HUDEP-2 (cell line): ENCODE measurements at regions not wholly inside any gene's neighbourhood (a gene's known extent, or its start where the extent isn't known, plus 50 kb on each side); places are given as distances from the start of the nearest gene placed in this dataset.

Experiments
- DNase-seq, 76 experiments: peaks; one replicate each; lab custom pipeline; 2025; ENCODE audit not compliant: unreplicated experiment in 76 of 76; lab: John Stamatoyannopoulos, UW

DNA sequence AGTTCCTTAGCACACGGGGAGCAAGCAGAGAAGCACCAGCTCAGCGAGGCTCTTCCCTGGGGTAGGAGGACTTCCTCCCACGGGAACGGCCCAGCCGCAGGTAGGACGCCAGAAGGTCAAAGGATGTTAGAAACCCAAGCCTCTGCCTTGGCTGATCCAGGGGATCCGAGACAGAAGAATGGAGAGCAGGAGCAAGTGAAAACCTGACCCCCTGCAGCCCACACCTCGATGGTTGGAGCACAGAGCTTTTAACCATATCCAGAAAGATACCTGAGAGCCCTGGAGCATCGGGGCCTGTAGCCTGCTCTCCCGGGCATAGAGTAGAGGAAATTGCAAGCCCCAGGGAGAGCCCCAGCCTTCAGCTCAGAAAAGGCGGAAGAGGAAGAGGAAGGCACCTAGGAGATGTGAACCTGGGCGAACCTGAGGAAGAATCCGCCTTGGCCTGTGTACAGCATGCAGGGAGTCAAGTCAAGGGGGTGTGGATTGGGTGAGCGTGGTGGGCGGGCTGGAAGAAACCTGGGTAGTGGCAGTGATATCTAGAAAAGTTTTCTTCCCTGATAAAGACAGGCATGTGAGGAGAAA, 76.3 kb downstream of the PSMG1 start:
- no peak for DNase-seq

DNA sequence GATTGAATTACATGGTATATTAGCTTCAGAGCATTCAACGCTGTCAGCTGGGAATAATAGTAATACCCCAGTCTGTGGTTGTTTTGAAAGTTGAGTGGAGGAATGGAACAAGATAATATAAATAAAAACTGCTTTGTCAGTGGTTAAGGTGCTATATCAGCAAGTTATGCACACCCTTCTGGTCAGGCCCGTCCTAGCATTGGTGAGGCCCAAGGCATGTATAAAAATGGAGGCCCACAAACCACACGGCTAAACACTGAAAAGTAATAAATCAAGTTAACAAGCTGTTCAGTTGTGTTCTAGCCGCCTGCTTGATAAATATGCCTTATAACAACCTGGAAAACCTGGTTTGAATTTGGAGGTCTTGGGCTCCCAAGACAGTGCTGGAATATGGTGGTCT, 77.4 kb downstream of the PSMG1 start:
- DNase-seq: no peak

DNA sequence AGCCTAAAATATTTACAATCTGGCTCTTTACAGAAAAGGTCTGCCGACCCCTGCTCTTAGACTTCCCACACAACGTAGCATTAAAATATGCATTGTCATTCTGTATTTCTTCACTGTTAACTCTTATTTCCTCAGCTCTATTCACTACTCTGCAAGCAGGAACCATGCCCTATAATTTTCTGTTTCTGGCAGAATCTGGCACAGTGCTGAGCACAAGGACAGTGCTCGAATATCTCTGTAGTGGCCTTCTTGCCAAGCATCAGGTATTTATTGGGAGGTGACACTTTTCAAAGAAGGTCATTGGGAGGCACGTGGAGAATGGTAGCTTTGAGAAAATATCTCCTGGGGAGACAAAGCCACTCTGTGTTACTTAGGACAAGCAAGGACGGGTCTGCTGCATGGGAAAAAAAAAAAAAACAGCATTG, 77.9 kb downstream of the PSMG1 start:
- no peak for DNase-seq

DNA sequence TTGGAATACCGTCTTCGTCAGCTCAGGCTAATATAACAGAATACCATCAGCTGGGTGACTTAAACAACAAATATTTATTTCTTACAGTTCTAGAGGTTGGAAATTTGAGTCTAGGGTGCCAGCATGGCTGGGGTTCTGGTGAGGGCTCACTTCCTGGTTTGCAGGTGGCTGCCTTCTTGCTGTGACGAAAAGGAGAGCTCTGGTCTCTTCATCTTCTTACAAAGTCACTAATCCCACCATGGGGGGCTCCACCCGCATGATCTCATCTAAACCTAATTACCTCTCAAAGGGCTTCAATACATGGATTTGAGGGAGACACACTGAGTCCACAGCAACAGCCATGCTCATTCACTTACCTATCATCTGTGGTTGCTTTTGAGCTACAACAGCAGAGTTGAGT, 78.3 kb downstream of the PSMG1 start:
- DNase-seq: no peak

DNA sequence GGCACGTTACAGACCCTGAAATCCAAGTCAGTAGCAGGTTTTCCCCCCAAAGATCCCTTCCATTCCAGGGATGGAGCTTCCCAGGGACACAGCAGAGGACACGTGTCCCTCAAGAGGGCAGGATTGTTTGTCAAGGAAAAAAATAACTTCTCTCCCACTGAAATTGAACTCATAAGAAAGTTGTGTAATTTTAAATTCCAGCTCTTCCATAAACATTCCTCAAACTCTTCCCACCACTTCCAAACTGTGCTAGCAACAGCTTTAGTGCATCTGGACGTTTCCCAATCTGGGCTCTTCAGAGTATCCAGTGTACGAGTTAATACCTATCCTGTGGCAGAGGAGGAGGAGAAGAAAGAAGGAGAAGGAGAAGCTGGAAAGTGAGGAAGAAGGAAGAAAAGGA, 79.6 kb downstream of the PSMG1 start:
- no peak for DNase-seq

DNA sequence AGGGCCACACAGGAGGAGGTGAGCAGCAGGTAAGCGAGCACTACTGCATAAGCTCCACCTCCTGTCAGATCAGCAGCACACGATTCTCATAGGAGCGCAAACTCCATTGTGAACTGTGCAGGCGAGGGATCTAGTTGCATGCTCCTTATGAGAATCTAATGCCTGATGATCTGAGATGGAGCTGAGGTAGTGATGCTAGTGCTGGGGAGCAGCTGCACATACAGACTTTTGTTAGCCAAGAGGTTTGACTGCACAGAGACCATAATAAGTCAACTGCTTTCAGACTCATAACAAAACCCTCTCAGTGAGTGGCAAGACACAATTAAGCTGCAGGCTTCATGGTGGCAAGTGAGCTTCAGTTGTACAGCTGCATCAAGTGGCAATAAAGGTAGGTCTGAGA, 83.4 kb downstream of the PSMG1 start:
- DNase-seq: no peak

DNA sequence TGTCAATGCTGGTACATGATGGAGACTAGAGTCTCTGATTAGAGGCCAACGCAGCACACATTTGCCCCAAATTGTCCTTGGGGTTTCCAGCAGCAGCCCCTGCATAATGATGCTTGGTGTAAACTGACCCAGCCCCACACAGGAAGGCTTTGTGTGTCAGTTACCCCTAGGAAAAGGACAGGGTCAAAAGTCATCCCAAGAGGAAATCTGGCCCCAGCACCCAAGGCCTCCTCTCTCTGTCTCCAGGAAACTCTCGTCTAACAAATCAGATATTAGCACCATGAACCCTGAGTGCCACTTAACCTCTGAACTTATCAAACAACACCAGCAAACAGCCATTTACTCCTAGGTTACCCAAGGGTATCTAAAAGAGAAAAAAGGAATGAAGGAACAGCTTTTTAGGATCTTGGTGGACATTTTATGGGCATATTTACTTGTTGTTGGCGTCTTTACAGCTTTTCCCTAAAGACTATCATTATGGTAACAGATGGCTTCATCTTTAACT, 84.5 kb downstream of the PSMG1 start:
- no peak for DNase-seq

DNA sequence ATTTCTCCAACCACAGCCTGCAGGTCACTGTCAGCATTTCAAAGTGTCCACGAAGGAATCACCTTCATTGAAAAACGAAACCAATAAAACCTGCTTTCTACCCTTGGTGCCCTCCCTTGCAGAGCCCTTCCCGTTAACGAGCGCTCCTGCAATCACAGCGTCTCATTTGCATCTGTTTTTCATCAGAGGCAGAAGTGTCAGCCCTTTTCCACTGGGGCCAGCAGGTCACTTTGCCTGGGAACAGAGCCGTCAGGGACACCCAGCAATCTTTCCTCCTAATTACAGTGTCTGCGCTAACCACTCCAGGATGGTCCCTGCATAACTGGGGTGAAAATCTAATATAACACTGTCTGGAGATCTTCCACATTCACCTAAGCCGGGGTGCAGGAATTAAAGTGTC, 85.3 kb downstream of the PSMG1 start:
- no peak for DNase-seq

DNA sequence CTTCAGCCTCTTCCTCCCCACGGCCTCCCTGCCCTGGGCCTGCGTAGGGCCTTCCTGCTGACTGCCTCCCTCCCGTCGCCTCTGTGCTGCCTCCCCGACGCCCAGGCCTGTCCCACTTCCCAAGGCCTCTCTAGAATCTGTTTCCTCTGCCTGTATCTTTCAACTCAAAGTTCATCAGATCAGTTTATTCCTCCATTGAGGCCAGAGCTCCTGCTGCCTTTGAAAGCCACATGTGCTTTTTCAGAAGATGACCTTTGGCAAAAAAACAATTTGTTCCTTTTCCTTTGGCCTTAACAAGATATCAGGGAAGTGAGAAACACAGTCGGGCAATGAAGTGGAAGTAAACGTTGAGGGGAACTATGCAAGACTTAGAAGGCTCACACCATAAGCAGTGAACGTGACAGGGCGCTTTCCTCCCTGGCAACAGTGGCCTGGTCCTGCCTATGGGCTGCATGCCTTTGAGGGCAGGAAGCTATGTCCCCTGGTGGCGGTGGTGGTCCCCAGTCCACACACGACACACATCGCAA, 85.9 kb downstream of the PSMG1 start:
- no peak for DNase-seq

DNA sequence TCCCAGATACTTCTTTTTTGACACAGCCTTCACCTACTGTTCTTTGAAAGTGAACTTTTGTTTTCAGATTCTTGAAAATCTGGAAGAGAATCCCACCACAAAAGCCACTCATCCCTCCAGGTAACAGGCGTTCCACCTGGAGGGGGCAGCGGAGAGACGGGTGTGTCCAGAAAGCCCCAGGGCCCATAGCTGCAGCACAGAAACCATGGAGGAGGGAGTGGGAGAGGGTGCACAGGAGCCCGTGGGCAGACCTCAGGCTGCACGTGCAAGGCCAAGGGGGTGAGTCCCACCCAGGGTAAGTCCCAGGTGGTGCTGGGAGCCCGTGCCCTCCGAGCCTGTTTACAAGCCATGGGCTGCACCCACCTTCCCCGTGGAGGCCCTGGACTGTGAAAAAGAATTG, 86.5 kb downstream of the PSMG1 start:
- DNase-seq: no peak

DNA sequence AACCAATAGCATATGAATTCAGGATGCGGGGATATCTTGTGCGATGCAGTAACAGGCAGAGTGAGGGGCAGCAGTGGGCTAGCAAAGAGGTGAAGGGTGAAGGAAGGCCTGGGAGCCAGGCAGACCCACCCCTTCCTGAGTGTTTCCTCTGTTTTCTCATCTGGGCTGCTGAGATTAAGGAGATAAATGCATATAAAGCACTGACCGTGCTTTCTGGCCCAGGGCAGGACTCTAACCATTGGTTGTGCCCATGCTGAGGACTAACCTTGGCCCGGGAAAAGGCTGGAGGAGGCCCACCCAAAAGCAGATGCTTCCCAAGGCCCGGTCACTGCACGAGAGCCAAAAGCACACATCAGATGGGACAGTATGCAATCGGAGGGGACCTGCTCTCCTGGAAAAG, 87.6 kb downstream of the PSMG1 start:
- no peak for DNase-seq

DNA sequence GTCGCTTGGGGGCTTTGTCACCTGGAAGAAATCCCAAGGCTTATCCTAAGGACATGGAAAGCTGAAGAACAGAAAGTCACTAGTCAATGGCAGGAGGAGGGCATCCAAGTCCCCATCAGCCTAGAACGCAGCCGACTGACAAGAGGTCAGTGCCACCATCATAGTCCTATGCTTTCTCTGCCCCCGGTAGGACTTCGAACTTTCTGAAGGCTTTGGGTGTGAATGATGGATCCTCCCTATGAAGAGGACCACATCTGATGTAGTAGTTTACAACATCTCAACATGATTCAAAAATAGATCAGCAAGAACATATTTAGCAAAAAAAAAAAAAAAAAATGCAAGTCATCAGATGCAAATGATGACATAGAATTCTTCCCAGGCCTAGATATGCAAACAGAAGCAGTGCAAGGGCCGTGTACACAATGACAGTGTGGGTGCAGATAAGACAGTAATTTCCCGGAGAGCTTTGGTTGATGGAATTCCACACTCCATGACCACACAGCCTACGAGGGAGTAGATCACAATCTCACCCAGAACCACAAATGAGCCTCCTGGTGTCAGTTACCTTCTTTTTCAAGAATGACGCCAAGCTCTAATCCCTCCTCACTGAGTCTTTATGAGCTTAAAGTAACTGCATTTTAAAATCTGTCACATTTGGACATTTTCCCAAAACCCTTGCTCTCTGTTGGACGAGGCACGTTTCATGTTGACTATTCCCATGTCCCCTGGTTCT, 88.2 kb downstream of the PSMG1 start:
- DNase-seq: no peak

DNA sequence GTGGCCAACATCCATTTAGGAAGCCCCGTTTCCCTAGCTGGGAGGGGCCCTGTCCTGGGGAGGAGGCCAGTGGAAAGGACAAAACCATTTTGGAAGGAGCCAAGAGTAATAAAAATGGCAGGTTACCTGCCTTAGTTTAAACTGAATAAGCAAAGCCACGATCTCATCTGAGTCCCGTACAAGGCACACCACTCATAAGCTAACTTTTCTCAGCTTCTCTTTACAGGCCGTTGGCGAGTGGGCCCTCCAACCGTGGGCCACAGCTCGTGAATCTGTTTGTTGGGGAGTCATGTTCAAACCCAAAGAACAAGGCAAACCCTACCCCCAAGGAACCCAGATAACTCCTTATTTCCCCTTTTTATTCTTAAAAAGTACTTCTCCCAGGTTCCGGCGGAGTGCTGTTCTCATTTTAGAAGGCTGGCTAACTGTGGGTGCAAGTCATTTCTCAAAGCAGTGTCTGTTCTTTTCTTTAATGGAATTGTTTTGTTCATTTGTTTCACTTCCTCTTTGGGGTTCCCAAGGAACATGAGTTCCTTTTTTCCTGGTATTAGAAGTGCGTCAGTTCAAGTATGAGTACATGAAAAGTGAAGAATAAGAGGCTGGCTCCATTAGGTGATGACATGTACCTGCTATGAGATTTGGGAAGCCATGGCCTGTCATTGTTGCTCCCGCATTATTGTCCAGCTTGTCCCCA, 89.0 kb downstream of the PSMG1 start:
- no peak for DNase-seq

DNA sequence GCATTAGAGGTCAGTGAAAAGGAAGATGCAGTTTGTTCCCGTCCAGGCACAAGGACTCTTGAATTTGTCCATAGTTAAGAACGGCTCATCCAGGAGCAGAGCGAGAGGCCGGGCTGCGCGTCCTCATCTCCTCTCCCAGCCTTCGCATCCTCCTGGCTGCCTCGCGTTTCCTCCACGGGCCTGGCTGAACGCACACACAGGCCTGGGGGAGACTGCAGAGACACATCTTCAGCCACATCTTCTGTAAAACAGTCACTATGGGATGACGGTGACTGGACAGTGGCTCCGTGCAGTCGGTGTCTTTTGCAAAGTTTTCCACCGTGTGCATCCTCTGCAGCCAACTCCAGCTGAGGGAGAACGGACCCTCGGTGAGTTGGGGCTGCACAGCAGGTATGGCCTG, 89.7 kb downstream of the PSMG1 start:
- no peak for DNase-seq

DNA sequence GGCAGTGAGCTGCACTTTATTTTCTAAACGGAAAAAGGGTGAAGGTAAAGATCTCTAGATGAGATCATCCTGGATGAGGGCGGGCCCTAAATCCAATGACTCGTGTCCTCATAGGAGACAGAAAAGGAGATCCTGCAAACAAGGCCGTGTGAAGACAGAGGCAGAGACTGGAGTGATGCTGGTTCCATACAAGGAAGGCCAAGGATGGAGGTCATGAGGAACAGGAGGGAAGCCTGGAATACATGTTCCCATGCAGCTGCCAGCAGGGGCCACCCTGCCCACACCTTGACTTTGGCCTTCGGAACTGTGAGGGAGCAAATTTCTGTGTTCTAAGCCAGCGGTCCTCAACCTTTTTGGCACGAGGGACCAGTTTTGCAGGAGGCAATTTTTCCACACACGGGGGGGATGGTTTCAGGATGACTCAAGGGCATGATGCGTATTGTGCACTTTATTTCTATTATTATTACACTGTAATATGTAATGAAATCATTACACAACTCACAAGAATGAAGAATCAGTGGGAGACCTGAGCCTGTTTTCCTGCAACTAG, 94.3 kb downstream of the PSMG1 start:
- DNase-seq: no peak

DNA sequence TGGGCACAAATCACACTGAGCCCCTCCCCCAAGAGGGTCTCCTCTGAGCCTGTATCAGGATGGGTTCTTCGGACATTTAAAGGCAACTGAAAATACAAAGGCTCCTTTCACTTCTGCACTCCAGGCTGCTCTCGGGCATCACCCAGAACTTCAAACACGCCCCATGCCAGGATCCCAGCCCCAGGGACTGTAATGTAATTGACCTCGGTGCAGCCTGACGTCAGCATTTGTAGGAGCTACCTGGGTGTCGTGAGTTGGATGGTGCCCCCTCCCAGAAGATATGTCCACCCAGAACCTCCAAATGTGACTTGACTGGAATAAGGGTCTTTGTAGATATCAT, 95.2 kb downstream of the PSMG1 start:
- DNase-seq: no peak

DNA sequence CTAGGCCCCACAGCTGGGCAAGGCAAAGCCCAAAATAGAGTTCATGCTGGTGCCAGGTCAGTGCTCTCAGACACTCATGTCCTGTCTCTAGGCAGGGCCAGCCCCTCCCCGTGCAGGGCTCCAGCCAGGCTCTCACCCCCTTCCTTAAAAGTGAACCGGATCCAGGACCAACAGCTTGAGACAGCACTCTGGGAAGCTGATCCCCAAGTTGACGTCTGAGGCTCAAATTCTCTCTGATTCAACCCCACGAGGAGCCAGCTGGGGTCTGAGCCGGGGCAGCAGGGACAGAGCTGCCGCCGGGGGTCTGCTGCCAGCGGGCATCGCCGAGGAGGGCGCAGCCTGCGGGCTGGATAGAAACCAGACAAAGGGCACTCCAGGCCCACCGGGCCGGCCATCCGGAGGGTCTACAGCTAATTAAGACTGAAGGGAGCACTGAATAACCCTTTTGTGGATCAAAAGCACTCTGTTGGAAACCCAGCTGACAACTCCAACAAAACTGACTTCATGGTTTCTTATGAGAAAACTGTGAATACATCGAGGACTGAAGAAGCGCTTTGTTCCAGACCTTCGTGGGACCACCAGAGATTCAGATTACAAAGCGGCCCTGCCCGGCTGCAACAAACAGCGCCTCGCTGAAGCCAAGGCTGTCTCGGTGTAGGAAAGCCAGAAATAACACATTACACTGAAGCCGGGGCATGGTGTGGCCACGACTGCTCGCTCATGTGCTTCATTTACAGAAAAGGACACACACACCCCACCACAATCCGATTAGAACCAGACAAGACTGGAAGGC, 95.8 kb downstream of the PSMG1 start:
- no peak for DNase-seq

DNA sequence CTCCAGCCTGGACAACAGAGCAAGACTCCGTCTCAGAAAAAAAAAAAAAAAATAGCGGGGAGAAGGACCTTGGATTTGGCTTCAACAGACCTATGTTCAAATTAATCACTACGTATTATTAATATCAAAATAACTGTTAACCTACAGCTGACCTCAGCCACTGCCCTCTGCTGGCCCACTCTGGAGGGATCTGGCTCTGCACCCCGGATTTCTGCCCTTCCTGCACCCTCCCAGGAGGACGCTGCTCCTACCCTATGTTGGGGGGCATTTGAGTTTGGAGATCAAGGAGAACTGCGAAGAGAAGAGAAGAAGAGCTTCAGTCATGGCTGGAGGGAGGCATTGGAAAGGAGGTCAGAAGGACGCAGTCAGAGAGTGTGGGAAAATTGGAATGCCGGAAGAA, 96.7 kb downstream of the PSMG1 start:
- DNase-seq: no peak

DNA sequence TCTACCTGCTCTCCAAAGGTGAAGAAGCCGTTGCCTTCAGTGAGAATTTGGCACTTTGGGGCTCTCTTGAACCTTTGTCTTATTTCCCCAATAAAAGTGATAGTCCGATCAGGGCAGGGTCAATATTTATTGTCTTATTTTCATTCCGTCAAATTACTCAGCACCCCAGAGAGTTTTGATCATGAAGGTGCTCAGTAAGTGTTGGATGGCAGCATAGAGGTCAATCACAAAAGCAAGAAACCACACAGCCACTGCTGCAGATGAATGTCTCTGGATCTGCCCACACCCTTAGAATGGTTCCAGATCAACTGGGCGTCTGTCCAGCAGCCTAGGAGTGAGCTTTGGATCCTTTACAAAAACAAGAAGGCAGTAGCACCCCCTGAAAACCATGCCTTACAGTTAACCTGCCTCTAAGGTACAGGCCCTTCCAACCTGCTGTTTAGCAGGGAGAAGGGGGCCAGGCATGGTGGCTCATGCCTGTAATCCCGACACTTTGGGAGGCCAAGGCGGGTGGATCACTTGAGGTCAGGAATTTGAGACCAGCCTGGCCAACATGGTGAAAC, 97.3 kb downstream of the PSMG1 start:
- peak in 41 of 76 experiments; percentile 8 to 50 (median 26) for DNase-seq

DNA sequence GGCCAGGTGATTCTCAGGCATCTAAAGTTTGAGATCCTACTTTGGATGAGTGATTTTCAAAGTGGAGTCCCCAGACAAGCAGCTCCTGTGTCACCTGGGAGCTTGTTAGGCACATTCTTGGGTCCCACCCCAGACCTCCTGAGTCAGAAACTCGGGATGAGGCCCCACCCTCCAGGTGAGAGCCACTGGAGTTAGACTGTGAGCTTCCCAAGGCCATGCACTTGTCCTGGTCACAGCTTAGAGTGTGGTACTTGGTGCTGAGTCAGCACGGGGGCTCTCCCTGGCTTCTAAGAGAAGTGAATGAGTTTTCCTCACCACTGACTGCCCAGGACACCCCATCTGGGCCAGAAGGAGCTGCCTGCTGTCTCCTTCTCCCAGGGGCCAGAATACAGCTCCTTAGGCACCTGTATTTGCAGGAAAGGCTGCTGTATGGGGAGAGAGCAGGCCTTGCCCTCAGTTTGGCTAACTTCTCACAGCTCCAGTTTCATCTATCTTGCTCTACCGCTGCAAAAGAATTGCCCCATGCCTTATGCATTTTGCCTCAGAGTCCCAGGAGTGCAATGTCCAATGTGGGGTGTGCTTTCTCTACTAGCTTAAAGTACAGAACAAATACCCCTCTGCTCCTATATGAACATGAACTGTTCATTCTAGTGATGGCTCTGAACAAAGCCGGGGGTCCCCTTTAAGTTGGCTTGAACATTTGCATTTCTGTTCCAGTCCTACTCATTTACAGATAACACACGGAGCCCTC, 98.1 kb downstream of the PSMG1 start:
- no peak for DNase-seq
